CD14-positive monocyte (primary cell): ENCODE measurements at regions not wholly inside any gene's neighbourhood (a gene's known extent, or its start where the extent isn't known, plus 50 kb on each side); places are given as distances from the start of the nearest gene placed in this dataset.

ENCODE experiments used
- DNase-seq, 3 donors: peaks; one replicate each; pipeline ENCODE4 v3.0.0-alpha.2; 2011 to 2022
- H2AFZ ChIP-seq: 2 replicates; pipeline ENCODE4 v1.6.0; 2012; ENCODE audit warnings: mild to moderate bottlenecking, low read depth, low read length, inconsistent platforms; ENCODE audit not compliant: insufficient read depth, poor library complexity, severe bottlenecking
- H3K27ac ChIP-seq, 2 donors: 1 replicate in 1 of 2; 2 replicates in 1 of 2; pipeline ENCODE4 v1.5.1; 2012 to 2013; ENCODE audit warnings: low read length in 2 of 2, control low read depth in 1 of 2, inconsistent platforms in 1 of 2, low read depth in 1 of 2, mild to moderate bottlenecking in 1 of 2
- H3K27me3 ChIP-seq, 2 donors: one replicate each; pipeline versions ENCODE4 v1.6.0 to v1.6.1; 2011 to 2013; ENCODE audit warnings: low read length in 2 of 2; ENCODE audit not compliant: control insufficient read depth in 2 of 2, insufficient read depth in 2 of 2
- H3K36me3 ChIP-seq, 2 donors: replicated peaks in 1 of 2; 1 replicate in 1 of 2; 2 replicates in 1 of 2; pipeline versions ENCODE4 v1.5.1 to v1.6.1; 2012 to 2013; ENCODE audit warnings: low read length in 2 of 2, control low read depth in 1 of 2, inconsistent platforms in 1 of 2, mild to moderate bottlenecking in 1 of 2; ENCODE audit not compliant: insufficient read depth in 2 of 2, control insufficient read depth in 1 of 2
- H3K4me1 ChIP-seq, 2 donors: 1 replicate in 1 of 2; 2 replicates in 1 of 2; pipeline versions ENCODE4 v1.5.1 to v1.6.1; 2012 to 2013; ENCODE audit warnings: low read length in 2 of 2, control low read depth in 1 of 2, inconsistent platforms in 1 of 2, mild to moderate bottlenecking in 1 of 2, moderate library complexity in 1 of 2; ENCODE audit not compliant: insufficient read depth in 2 of 2, control insufficient read depth in 1 of 2
- H3K4me2 ChIP-seq: replicated peaks from 2 replicates; pipeline ENCODE3; 2012; ENCODE audit warnings: low read length, moderate library complexity, mild to moderate bottlenecking; ENCODE audit not compliant: poor library complexity, severe bottlenecking; ENCODE audit errors: extremely low read depth
- H3K4me3 ChIP-seq, 3 experiments: fragments of 200-600 bp in 1 of 3; sonication (generic) in 1 of 3; replicated peaks in 1 of 3; 1 replicate in 2 of 3; 2 replicates in 1 of 3; pipeline ENCODE4 v1.5.1; 2011 to 2013; ENCODE audit warnings: low read length in 3 of 3, mild to moderate bottlenecking in 3 of 3, control low read depth in 2 of 3, low read depth in 2 of 3, inconsistent platforms in 1 of 3, moderate library complexity in 1 of 3
- H3K79me2 ChIP-seq: 2 replicates; pipeline ENCODE4 v1.6.0; 2012; ENCODE audit warnings: mild to moderate bottlenecking, control low read depth, inconsistent platforms, low read length, moderate library complexity; ENCODE audit not compliant: insufficient read depth
- H3K9ac ChIP-seq: 2 replicates; pipeline ENCODE4 v1.6.0; 2017; ENCODE audit warnings: low read length, mild to moderate bottlenecking; ENCODE audit not compliant: insufficient read depth, poor library complexity, severe bottlenecking
- H3K9me3 ChIP-seq, 2 donors: replicated peaks in 1 of 2; 1 replicate in 1 of 2; 2 replicates in 1 of 2; pipeline versions ENCODE4 v1.5.1 to v1.6.1; 2012 to 2013; ENCODE audit warnings: low read length in 2 of 2, control low read depth in 1 of 2; ENCODE audit not compliant: control insufficient read depth in 1 of 2, insufficient read depth in 1 of 2
- H4K20me1 ChIP-seq: 2 replicates; pipeline ENCODE4 v1.6.0; 2012; ENCODE audit warnings: mild to moderate bottlenecking, low read length, control low read depth, moderate library complexity; ENCODE audit not compliant: insufficient read depth
- H3K27ac Mint-ChIP-seq, 7 donors: one replicate each; pipeline ENCODE4 v1.8.0; 2020; ENCODE audit warnings: mild to moderate bottlenecking in 7 of 7, mixed read lengths in 7 of 7, moderate library complexity in 6 of 7, inconsistent platforms in 2 of 7
- H3K27me3 Mint-ChIP-seq, 3 donors: one replicate each; pipeline ENCODE4 v1.8.0; 2021 to 2022; ENCODE audit warnings: low read depth in 3 of 3, mild to moderate bottlenecking in 3 of 3, mixed read lengths in 3 of 3, moderate library complexity in 3 of 3, inconsistent platforms in 1 of 3
- H3K36me3 Mint-ChIP-seq, 2 donors: one replicate each; pipeline ENCODE4 v1.8.0; 2020; ENCODE audit warnings: mixed read lengths in 2 of 2, inconsistent platforms in 1 of 2, mild to moderate bottlenecking in 1 of 2
- H3K4me1 Mint-ChIP-seq: one replicate; pipeline ENCODE4 v1.8.0; 2020; ENCODE audit warnings: mild to moderate bottlenecking, mixed read lengths
- H3K4me3 Mint-ChIP-seq, 2 donors: one replicate each; pipeline ENCODE4 v1.8.0; 2020; ENCODE audit warnings: mild to moderate bottlenecking in 2 of 2, mixed read lengths in 2 of 2, moderate library complexity in 1 of 2
- H3K9me3 Mint-ChIP-seq, 7 donors: one replicate each; pipeline ENCODE4 v1.8.0; 2020 to 2022; ENCODE audit warnings: mixed read lengths in 7 of 7, mild to moderate bottlenecking in 6 of 7, moderate library complexity in 6 of 7, inconsistent platforms in 2 of 7
- WGBS: methylation state at CpG from one replicate; pipeline ENCODE4 v1.1.5; 2013; ENCODE audit warnings: missing lambda C conversion rate; ENCODE audit not compliant: insufficient coverage; 5-methylcytosine and 5-hydroxymethylcytosine counted together
- intact Hi-C, 2 donors: fragments of 100-400 bp; cut with micrococcal nuclease; formaldehyde crosslinking; loops; one replicate each; pipeline versions ENCODE4 v1.15.0 to v1.15.1; 2023
- TF ChIP-seq, protein P1 (sequence below): fragments of 200-600 bp; IDR thresholded peaks from one replicate; pipeline ENCODE4 v1.8.0; 2022; ENCODE audit warnings: antibody characterized with exemption, mild to moderate bottlenecking

DNA sequence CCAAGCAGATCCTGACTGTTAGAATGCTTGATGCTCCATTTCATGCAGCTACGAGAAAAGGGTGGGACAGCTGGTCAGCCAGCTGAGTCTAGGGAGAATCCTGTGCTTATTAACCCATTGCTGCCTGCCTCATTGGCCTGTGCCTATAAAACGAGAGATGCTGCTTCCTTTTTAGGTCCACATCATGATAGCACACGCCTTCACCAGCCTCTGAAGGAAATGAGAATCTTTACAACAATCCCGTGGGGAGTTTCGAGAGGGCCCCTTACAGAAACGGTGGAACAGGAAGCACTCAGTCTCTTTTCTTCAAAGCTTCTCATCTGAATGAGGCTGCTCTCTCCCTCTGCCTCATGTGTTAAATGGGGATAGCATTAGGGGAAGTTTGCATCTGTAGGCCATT lies 147.3 kb upstream of the RFLNA start:
- no peaks in the 10 kb centered on the region for H3K4me1 ChIP-seq
- Mint-ChIP-seq H3K27me3 (peaks cover 0 to 9% (median 5%) of the 10 kb centered on the region in 3 donors), H3K4me3 (no peak overlapping the region), H3K36me3 (no peaks in the 10 kb centered on the region), H3K9me3 (peaks cover 3 to 24% (median 10%) of the 10 kb centered on the region in 7 donors), H3K4me1 (no peaks in the 10 kb centered on the region), H3K27ac (no peak overlapping the region)
- no peaks in the 10 kb centered on the region for H4K20me1 ChIP-seq
- H3K9me3 ChIP-seq: peaks cover 7 to 11% of the 10 kb centered on the region in 2 donors
- no peak for DNase-seq
- H3K79me2 ChIP-seq: no peaks in the 10 kb centered on the region
- no peak overlapping the region for H3K4me3 ChIP-seq
- H2AFZ ChIP-seq: no peak overlapping the region
- no peak overlapping the region for H3K27ac ChIP-seq
- intact Hi-C loops: no loop called here
- H3K4me2 ChIP-seq: no peak overlapping the region
- no peak overlapping the region for H3K9ac ChIP-seq
- 69% methylated on average over 3 of the region's 6 CpGs for WGBS
- no peaks in the 10 kb centered on the region for H3K27me3 ChIP-seq
- TF ChIP-seq, protein P1, sequence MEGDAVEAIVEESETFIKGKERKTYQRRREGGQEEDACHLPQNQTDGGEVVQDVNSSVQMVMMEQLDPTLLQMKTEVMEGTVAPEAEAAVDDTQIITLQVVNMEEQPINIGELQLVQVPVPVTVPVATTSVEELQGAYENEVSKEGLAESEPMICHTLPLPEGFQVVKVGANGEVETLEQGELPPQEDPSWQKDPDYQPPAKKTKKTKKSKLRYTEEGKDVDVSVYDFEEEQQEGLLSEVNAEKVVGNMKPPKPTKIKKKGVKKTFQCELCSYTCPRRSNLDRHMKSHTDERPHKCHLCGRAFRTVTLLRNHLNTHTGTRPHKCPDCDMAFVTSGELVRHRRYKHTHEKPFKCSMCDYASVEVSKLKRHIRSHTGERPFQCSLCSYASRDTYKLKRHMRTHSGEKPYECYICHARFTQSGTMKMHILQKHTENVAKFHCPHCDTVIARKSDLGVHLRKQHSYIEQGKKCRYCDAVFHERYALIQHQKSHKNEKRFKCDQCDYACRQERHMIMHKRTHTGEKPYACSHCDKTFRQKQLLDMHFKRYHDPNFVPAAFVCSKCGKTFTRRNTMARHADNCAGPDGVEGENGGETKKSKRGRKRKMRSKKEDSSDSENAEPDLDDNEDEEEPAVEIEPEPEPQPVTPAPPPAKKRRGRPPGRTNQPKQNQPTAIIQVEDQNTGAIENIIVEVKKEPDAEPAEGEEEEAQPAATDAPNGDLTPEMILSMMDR: no peak
- no peaks in the 10 kb centered on the region for H3K36me3 ChIP-seq

DNA sequence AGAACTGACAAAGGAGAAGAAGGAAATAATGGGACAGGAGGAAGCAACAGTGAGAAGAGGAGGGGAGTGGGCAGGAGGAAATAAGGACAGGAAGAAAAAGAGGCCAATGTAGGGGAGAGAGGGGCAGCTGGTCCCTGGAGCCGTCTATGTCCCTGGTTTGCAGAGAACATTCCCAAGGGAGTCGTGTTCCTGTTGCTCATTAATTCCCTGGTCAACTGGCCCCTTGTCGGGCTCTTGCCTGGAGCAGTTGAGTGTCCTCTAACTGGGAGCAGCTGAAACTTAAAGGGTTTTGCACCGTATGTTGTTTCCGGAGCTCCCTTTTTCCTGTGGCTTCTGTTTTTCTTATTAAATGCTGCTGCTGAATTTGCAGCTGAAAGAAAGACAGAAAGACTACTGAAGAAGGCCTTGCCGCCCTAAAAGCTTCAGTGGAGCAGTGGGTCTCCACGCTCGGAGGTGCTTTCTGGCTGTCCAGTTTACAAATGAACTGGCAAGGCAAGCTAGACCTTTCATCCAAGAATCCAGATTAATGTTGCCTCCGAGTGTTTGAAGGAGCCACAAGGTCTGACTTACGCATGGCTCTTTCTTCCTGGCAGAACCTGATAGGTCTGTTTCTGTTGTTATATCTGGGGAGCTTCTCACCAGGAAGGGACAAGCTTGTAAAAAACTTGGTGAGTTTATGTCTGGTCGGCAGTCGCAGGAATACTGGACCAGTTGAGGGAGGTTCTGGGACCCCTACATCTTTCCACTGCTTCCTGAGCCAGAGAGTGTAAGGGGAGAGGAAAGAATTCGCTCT lies 146.2 kb upstream of the RFLNA start:
- WGBS: 90% methylated on average over 8 of the region's 13 CpGs
- intact Hi-C loops: no loop called here
- no peak overlapping the region for H3K4me3 Mint-ChIP-seq
- no peaks in the 10 kb centered on the region for H4K20me1 ChIP-seq
- H3K36me3 ChIP-seq: no peaks in the 10 kb centered on the region
- H3K79me2 ChIP-seq: no peaks in the 10 kb centered on the region
- no peak overlapping the region for H3K9ac ChIP-seq
- H3K4me2 ChIP-seq: no peak overlapping the region
- DNase-seq: no peak
- no peaks in the 10 kb centered on the region for H3K4me1 Mint-ChIP-seq
- peaks cover 0 to 17% (median 3%) of the 10 kb centered on the region in 7 donors for H3K9me3 Mint-ChIP-seq
- H3K27me3 Mint-ChIP-seq: peaks cover 0 to 9% (median 1%) of the 10 kb centered on the region in 3 donors
- H3K4me3 ChIP-seq: no peak overlapping the region
- no peak overlapping the region for H3K27ac ChIP-seq
- H3K27ac Mint-ChIP-seq: no peak overlapping the region
- H3K36me3 Mint-ChIP-seq: no peaks in the 10 kb centered on the region
- no peaks in the 10 kb centered on the region for H3K27me3 ChIP-seq
- TF ChIP-seq, protein P1: no peak
- H3K9me3 ChIP-seq: peaks cover 0 to under 1% of the 10 kb centered on the region in 2 donors
- H2AFZ ChIP-seq: no peak overlapping the region
- no peaks in the 10 kb centered on the region for H3K4me1 ChIP-seq
